MCF 10A (cell line): ENCODE measurements at regions not wholly inside any gene's neighbourhood (a gene's known extent, or its start where the extent isn't known, plus 50 kb on each side); places are given as distances from the start of the nearest gene placed in this dataset.

ENCODE experiments used
- BruUV-seq: library from RNA; stranded (reverse); fragments of 400-500 nt; replicated peaks from 2 replicates; lab custom pipeline; 2021; lab: Mats Ljungman, UMichigan
- CTCF ChIA-PET: fragments of 300-600 bp; sonication (Branson Sonifier 250); formaldehyde crosslinking; extraction: SDS; loops from one replicate; lab custom pipeline; 2021; ENCODE audit warnings: antibody characterized with exemption, inconsistent platforms; lab: Yijun Ruan, JAX
- POLR2A ChIA-PET: fragments of 300-600, 350-650 bp; sonication (Branson Sonifier 250); formaldehyde crosslinking; extraction: SDS; loops from one replicate; lab custom pipeline; 2020; ENCODE audit warnings: antibody characterized with exemption, inconsistent platforms; lab: Yijun Ruan, JAX
- DNase-seq: peaks from one replicate; pipeline ENCODE4 v3.0.0-alpha.2; 2018; ENCODE audit not compliant: unreplicated experiment
- H3K27ac Mint-ChIP-seq: one replicate; pipeline ENCODE4 v1.8.0; 2022; ENCODE audit warnings: mild to moderate bottlenecking, low read depth, mixed read lengths; ENCODE audit not compliant: unreplicated experiment
- H3K27me3 Mint-ChIP-seq: one replicate; pipeline ENCODE4 v1.8.0; 2022; ENCODE audit warnings: mixed read lengths; ENCODE audit not compliant: insufficient read depth, unreplicated experiment
- H3K36me3 Mint-ChIP-seq: one replicate; pipeline ENCODE4 v1.8.0; 2022; ENCODE audit warnings: mild to moderate bottlenecking, moderate library complexity, mixed read lengths; ENCODE audit not compliant: insufficient read depth, unreplicated experiment
- H3K4me1 Mint-ChIP-seq: one replicate; pipeline ENCODE4 v1.8.0; 2022; ENCODE audit warnings: mixed read lengths; ENCODE audit not compliant: insufficient read depth, unreplicated experiment
- H3K4me3 Mint-ChIP-seq: one replicate; pipeline ENCODE4 v1.8.0; 2022; ENCODE audit warnings: mild to moderate bottlenecking, moderate library complexity, mixed read lengths; ENCODE audit not compliant: unreplicated experiment
- H3K9me3 Mint-ChIP-seq: one replicate; pipeline ENCODE4 v1.8.0; 2022; ENCODE audit warnings: mixed read lengths; ENCODE audit not compliant: unreplicated experiment
- CTCF ChIP-seq: fragments of 200-600 bp; IDR thresholded peaks from one replicate; pipeline ENCODE4 v1.8.0; 2022; ENCODE audit warnings: antibody characterized with exemption, mild to moderate bottlenecking; ENCODE audit not compliant: unreplicated experiment
- intact Hi-C: fragments of 100-400 bp; cut with micrococcal nuclease; formaldehyde crosslinking; loops from 2 replicates; pipeline ENCODE4 v1.14.1; 2022

- no peak for DNase-seq
- BruUV-seq: no TSS peak
- no peak for TF ChIP-seq CTCF
- Mint-ChIP-seq H3K9me3 (peaks cover 5% of the 10 kb centered on the region), H3K27ac (no peak overlapping the region), H3K36me3 (no peaks in the 10 kb centered on the region), H3K4me3 (no peak overlapping the region), H3K4me1 (peaks cover 11% of the 10 kb centered on the region), H3K27me3 (no peaks in the 10 kb centered on the region)
- CTCF ChIA-PET: interaction anchor here (0.9 kb wide), 1 partner anchor 24 kb away, joined by 3 read pairs; no protein-coding TSS in a partner anchor
- POLR2A ChIA-PET: no interaction called here
- intact Hi-C loops: no loop called here
Measured at GRCh38 chr5:14977058-14977685, 105.6 kb upstream of the ANKH start.

- H3K4me3 Mint-ChIP-seq: no peak overlapping the region
- CTCF ChIA-PET: interaction anchor here (0.6 to 1.0 kb wide), 3 partner anchors 9 to 176 kb away, joined by 3 to 6 read pairs (median 5); no protein-coding TSS in a partner anchor
- no peaks in the 10 kb centered on the region for H3K27me3 Mint-ChIP-seq
- peaks cover 5% of the 10 kb centered on the region for H3K9me3 Mint-ChIP-seq
- H3K27ac Mint-ChIP-seq: no peak overlapping the region
- POLR2A ChIA-PET: no interaction called here
- DNase-seq: no peak
- intact Hi-C loops: no loop called here
- BruUV-seq: no TSS peak
- no peak for TF ChIP-seq CTCF
- no peaks in the 10 kb centered on the region for H3K36me3 Mint-ChIP-seq
- H3K4me1 Mint-ChIP-seq: peaks cover 11% of the 10 kb centered on the region
Measured at GRCh38 chr5:14976486-14976885, 104.9 kb upstream of the ANKH start.

- no peak for DNase-seq
- intact Hi-C loops: no loop called here
- no TSS peak for BruUV-seq
- CTCF ChIA-PET: no interaction called here
- Mint-ChIP-seq H3K9me3 (no peaks in the 10 kb centered on the region), H3K4me1 (no peaks in the 10 kb centered on the region), H3K4me3 (no peak overlapping the region), H3K36me3 (no peaks in the 10 kb centered on the region), H3K27me3 (no peaks in the 10 kb centered on the region), H3K27ac (no peak overlapping the region)
- no peak for TF ChIP-seq CTCF
- POLR2A ChIA-PET: no interaction called here
Measured at GRCh38 chr5:14971873-14972272, 100.3 kb upstream of the ANKH start.

- no peaks in the 10 kb centered on the region for H3K9me3 Mint-ChIP-seq
- DNase-seq: no peak
- no peaks in the 10 kb centered on the region for H3K36me3 Mint-ChIP-seq
- H3K27ac Mint-ChIP-seq: no peak overlapping the region
- H3K4me3 Mint-ChIP-seq: no peak overlapping the region
- ChIA-PET CTCF (interaction anchor here (0.5 to 3.4 kb wide), 4 partner anchors 35 to 298 kb away, joined by 3 to 13 read pairs (median 4); no protein-coding TSS in a partner anchor), POLR2A (interaction anchor here (1.2 kb wide), 1 partner anchor 10 kb away, joined by 5 read pairs; no protein-coding TSS in a partner anchor)
- intact Hi-C loops: no loop called here
- TF ChIP-seq CTCF: no peak
- no TSS peak for BruUV-seq
- H3K27me3 Mint-ChIP-seq: no peaks in the 10 kb centered on the region
- no peaks in the 10 kb centered on the region for H3K4me1 Mint-ChIP-seq
Measured at GRCh38 chr5:14968796-14969195, 97.2 kb upstream of the ANKH start.
